SU-DHL-6 (cell line): ENCODE measurements at regions not wholly inside any gene's neighbourhood (a gene's known extent, or its start where the extent isn't known, plus 50 kb on each side); places are given as distances from the start of the nearest gene placed in this dataset.

Source experiments
- H2AFZ ChIP-seq: fragments of 200-600 bp; sonication (generic); 2 replicates; pipeline ENCODE4 v1.6.1; 2014; ENCODE audit warnings: low read depth, mild to moderate bottlenecking, moderate library complexity, mixed read lengths, antibody characterized with exemption, low read length; ENCODE audit not compliant: severe bottlenecking
- H3F3A ChIP-seq: fragments of 200-600 bp; shearing (Covaris generic); 2 replicates; pipeline ENCODE4 v1.6.0; 2016; ENCODE audit warnings: antibody characterized with exemption, mild to moderate bottlenecking; ENCODE audit not compliant: insufficient read depth
- H3K27ac ChIP-seq: fragments of 200-600 bp; sonication (generic); 2 replicates; pipeline ENCODE4 v1.5.1; 2016; ENCODE audit warnings: low read depth, mild to moderate bottlenecking, low read length, moderate library complexity, mixed read lengths
- H3K27me3 ChIP-seq: fragments of 200-600 bp; sonication (generic), shearing (Covaris generic); 2 replicates; pipeline ENCODE4 v1.6.0; 2014; ENCODE audit warnings: mild to moderate bottlenecking, low read length
- H3K36me3 ChIP-seq: fragments of 200-600 bp; sonication (generic); 2 replicates; pipeline ENCODE4 v1.6.1; 2014; ENCODE audit warnings: mild to moderate bottlenecking, low read length, mixed read lengths
- H3K4me2 ChIP-seq: fragments of 300-600, 200-600 bp; shearing (Covaris generic), sonication (generic); 2 replicates; pipeline ENCODE4 v1.6.0; 2014; ENCODE audit warnings: low read length, low read depth, mild to moderate bottlenecking; ENCODE audit not compliant: poor library complexity, severe bottlenecking
- H3K4me3 ChIP-seq: fragments of 200-600 bp; sonication (generic); 2 replicates; pipeline ENCODE4 v1.5.1; 2014; ENCODE audit warnings: antibody characterized with exemption, low read length, mild to moderate bottlenecking, mixed read lengths; ENCODE audit not compliant: insufficient read depth, poor library complexity, severe bottlenecking
- H3K79me2 ChIP-seq: fragments of 200-600 bp; sonication (generic); 2 replicates; pipeline ENCODE4 v1.6.1; 2014; ENCODE audit warnings: mild to moderate bottlenecking, low read length, moderate library complexity; ENCODE audit not compliant: insufficient read depth
- H3K9ac ChIP-seq: fragments of 200-600 bp; sonication (generic); 2 replicates; pipeline ENCODE4 v1.7.0; 2014; ENCODE audit warnings: mild to moderate bottlenecking, low read length
- H3K9me2 ChIP-seq: fragments of 200-600 bp; sonication (generic); replicated peaks from 2 replicates; pipeline ENCODE4 v1.6.1; 2014; ENCODE audit warnings: low read length; ENCODE audit not compliant: insufficient read depth
- H3K9me3 ChIP-seq: fragments of 200-600 bp; sonication (generic); 2 replicates; pipeline ENCODE4 v1.6.1; 2014; ENCODE audit warnings: low read length, mixed read lengths; ENCODE audit not compliant: insufficient read depth
- H4K20me1 ChIP-seq: fragments of 200-600 bp; sonication (generic); 2 replicates; pipeline ENCODE4 v1.6.1; 2014; ENCODE audit warnings: low read depth, mild to moderate bottlenecking, antibody characterized with exemption, low read length, moderate library complexity, mixed read lengths
- EZH2phosphoT487 ChIP-seq: fragments of 200-600 bp; sonication (generic), shearing (Covaris generic); conservative IDR thresholded peaks from 2 replicates; pipeline ENCODE4 v1.6.1; 2018; ENCODE audit warnings: mild to moderate bottlenecking, antibody characterized with exemption, low read length, moderate library complexity, mixed read lengths
- TF ChIP-seq, protein P1 (sequence below): fragments of 200-600 bp; sonication (generic); IDR thresholded peaks from one replicate; pipeline ENCODE4 v1.5.1; 2017; ENCODE audit warnings: antibody characterized with exemption, mild to moderate bottlenecking, low read length, moderate library complexity; ENCODE audit not compliant: insufficient read depth, poor library complexity, severe bottlenecking

DNA sequence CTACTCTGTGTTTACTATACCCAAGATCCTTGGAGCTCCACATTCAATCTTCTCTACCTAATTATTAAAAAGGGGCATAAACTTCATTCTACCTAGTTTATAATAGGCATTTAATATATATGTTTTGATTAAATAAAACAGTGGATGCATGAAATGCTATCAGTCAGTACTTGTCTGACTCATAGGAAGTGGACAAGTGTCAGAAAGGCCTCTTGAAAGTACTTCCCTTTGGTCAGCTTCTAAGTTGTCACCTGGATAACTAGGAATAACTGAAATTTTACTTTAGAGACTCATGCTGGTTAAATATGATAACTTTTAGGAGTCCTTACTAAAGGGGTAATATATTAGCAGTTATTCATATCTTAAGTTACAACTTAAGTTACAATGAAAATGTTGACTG, 329.8 kb downstream of the KLF5 start:
- no peak for TF ChIP-seq EZH2phosphoT487
- no peaks in the 10 kb centered on the region for H3K27me3 ChIP-seq
- no peak overlapping the region for H3K9ac ChIP-seq
- H2AFZ ChIP-seq, result no peak overlapping the region
- H3K4me3 ChIP-seq, result no peak overlapping the region
- no peak overlapping the region for H3K4me2 ChIP-seq
- no peaks in the 10 kb centered on the region for H3K9me2 ChIP-seq
- no peaks in the 10 kb centered on the region for H3K9me3 ChIP-seq
- no peaks in the 10 kb centered on the region for H3K79me2 ChIP-seq
- H3K36me3 ChIP-seq, result no peaks in the 10 kb centered on the region
- H3F3A ChIP-seq, result no peaks in the 10 kb centered on the region
- H3K27ac ChIP-seq, result no peak overlapping the region
- H4K20me1 ChIP-seq, result no peaks in the 10 kb centered on the region

DNA sequence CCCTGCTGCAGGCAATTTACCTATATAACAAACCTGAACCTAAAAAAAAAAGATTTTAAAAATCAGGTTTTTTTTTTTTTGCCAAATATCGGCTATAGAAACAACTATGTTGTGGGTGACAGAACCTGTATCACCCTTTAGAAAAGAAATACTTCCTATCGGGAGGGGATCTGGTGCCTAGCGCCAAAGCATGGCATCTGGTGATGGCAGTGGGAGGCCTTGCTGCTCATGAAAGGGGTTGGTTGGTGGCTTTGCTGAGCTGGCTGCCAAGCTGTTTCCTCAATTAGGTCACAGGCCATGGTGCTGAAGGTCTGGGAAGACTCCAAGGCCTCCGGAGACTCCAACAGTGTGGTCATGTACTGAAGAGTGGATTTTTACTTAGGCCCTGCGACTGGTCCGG, 328.5 kb downstream of the KLF5 start:
- H3F3A ChIP-seq, result no peaks in the 10 kb centered on the region
- H3K9me2 ChIP-seq, result no peaks in the 10 kb centered on the region
- no peaks in the 10 kb centered on the region for H3K27me3 ChIP-seq
- no peaks in the 10 kb centered on the region for H3K36me3 ChIP-seq
- no peak overlapping the region for H3K4me3 ChIP-seq
- no peak overlapping the region for H3K27ac ChIP-seq
- H3K79me2 ChIP-seq, result no peaks in the 10 kb centered on the region
- H3K4me2 ChIP-seq, result no peak overlapping the region
- H3K9me3 ChIP-seq, result no peaks in the 10 kb centered on the region
- TF ChIP-seq, protein P1, sequence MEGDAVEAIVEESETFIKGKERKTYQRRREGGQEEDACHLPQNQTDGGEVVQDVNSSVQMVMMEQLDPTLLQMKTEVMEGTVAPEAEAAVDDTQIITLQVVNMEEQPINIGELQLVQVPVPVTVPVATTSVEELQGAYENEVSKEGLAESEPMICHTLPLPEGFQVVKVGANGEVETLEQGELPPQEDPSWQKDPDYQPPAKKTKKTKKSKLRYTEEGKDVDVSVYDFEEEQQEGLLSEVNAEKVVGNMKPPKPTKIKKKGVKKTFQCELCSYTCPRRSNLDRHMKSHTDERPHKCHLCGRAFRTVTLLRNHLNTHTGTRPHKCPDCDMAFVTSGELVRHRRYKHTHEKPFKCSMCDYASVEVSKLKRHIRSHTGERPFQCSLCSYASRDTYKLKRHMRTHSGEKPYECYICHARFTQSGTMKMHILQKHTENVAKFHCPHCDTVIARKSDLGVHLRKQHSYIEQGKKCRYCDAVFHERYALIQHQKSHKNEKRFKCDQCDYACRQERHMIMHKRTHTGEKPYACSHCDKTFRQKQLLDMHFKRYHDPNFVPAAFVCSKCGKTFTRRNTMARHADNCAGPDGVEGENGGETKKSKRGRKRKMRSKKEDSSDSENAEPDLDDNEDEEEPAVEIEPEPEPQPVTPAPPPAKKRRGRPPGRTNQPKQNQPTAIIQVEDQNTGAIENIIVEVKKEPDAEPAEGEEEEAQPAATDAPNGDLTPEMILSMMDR, result no peak
- no peak for TF ChIP-seq EZH2phosphoT487
- no peak overlapping the region for H2AFZ ChIP-seq
- no peaks in the 10 kb centered on the region for H4K20me1 ChIP-seq
- H3K9ac ChIP-seq, result no peak overlapping the region

DNA sequence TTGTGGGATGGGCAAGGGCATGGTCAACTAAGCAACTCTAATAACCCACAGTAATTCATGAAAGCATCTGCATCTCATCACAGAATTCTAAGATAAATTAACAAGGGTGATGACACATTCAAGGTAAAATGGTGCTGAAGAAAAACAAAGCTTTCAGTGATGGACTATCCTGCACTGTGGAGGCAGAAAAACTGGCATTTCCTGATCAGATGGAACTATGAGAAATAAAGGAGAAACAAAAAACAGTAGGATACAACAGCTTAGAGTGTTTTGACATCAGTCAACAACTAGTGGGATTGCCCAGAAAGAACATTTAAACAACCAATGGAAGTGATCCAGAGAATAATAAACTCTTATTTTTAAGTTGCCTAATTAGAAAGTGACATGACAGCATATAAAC, 327.0 kb downstream of the KLF5 start:
- Histone ChIP-seq H3K4me3 (no peak overlapping the region), H3K79me2 (no peaks in the 10 kb centered on the region), H3K27me3 (no peaks in the 10 kb centered on the region), H3K36me3 (no peaks in the 10 kb centered on the region), H3K27ac (no peak overlapping the region), H3K9me3 (no peaks in the 10 kb centered on the region), H3F3A (no peaks in the 10 kb centered on the region), H3K9ac (no peak overlapping the region), H2AFZ (no peak overlapping the region), H3K9me2 (no peaks in the 10 kb centered on the region), H3K4me2 (no peak overlapping the region), H4K20me1 (no peaks in the 10 kb centered on the region)
- TF ChIP-seq EZH2phosphoT487, result no peak
- TF ChIP-seq, protein P1, result no peak

DNA sequence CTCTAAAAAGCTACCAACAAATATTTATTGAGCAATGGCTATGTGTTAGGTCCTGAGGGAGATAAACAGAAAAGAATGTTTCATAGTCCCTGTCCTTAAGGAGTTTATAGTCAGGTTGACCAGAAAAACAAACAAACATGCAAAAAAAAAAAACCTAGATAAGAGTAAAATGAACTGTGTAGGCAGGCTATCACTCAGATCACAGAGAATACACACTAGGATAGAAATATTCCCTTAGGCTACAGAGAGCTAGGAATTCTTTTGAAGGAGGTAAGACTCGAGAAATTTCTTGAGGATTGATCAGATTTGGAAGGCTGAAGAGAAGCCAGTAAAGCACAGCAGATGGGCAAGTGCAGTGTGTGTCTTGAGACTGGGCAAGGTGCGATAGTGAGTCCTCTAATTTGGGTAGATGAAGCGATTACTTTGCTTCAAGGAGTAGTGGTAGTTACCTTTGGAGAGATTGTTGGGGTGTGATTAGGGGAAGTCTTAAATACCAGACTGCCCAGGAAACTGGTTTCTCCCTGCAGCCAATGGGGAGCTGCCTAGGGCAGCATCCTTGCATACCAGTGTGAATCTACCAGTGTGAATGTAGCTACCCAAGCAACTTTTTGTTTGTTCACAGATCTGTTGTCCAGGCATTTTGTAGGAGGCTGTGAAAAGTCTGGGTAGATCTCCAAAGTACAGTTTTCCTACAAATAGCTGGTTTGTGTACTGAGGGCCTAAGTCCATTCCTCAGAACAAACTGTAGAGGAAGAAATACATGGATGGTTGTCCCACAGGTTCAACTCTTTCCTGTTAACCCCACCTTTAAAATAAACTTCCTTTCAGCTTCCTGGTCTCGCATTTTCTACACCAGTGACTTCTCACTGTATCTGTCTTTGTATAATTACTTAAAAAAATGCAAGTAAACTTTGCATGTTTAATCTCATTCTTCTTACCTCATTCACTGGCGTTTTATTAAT, 314.1 kb downstream of the KLF5 start:
- Histone ChIP-seq H3K27me3 (no peaks in the 10 kb centered on the region), H4K20me1 (no peaks in the 10 kb centered on the region), H3K27ac (no peak overlapping the region), H3K4me3 (no peak overlapping the region), H3F3A (no peaks in the 10 kb centered on the region), H2AFZ (no peak overlapping the region), H3K9ac (no peak overlapping the region), H3K9me2 (no peaks in the 10 kb centered on the region), H3K79me2 (no peaks in the 10 kb centered on the region), H3K36me3 (no peaks in the 10 kb centered on the region), H3K4me2 (no peak overlapping the region), H3K9me3 (no peaks in the 10 kb centered on the region)
- TF ChIP-seq, protein P1, result no peak
- no peak for TF ChIP-seq EZH2phosphoT487
